Stimulated activated CD4-positive, alpha-beta T cell treated with anti-CD3 and anti-CD28 coated beads, Interleukin-2, amount 100 ng/mL, for 48 hours (primary cell): ENCODE measurements at regions not wholly inside any gene's neighbourhood (a gene's known extent, or its start where the extent isn't known, plus 50 kb on each side); places are given as distances from the start of the nearest gene placed in this dataset.

ENCODE experiments used
- DNase-seq, 2 donors: peaks; one replicate each; pipeline ENCODE4 v3.0.0-alpha.2; 2020

GRCh38 chr2:146239392-146240135 is 1605.3 kb upstream of the ACVR2A start:
- no peak for DNase-seq

- DNase-seq = no peak
Measured at GRCh38 chr2:146238254-146238966, 1606.4 kb upstream of the ACVR2A start.

- DNase-seq = no peak
Measured at GRCh38 chr2:146235158-146235557, 1609.7 kb upstream of the ACVR2A start.

- DNase-seq = no peak
Measured at GRCh38 chr2:146229508-146230155, 1615.2 kb upstream of the ACVR2A start.

- no peak for DNase-seq
Measured at GRCh38 chr2:146228466-146229058, 1616.3 kb upstream of the ACVR2A start.

- DNase-seq = no peak
Measured at GRCh38 chr2:146228020-146228393, 1616.8 kb upstream of the ACVR2A start.

GRCh38 chr2:146227152-146228019 is 1617.4 kb upstream of the ACVR2A start:
- no peak for DNase-seq

- no peak for DNase-seq
Measured at GRCh38 chr2:146226077-146226476, 1618.8 kb upstream of the ACVR2A start.

- DNase-seq = no peak
Measured at GRCh38 chr2:146221826-146222225, 1623.0 kb upstream of the ACVR2A start.

- DNase-seq = no peak
Measured at GRCh38 chr2:146220957-146221356, 1623.9 kb upstream of the ACVR2A start.

GRCh38 chr2:146214394-146214929 is 1630.4 kb upstream of the ACVR2A start:
- DNase-seq = no peak

- DNase-seq = no peak
Measured at GRCh38 chr2:146213674-146214073, 1631.2 kb upstream of the ACVR2A start.

- no peak for DNase-seq
Measured at GRCh38 chr2:146212602-146213001, 1632.2 kb upstream of the ACVR2A start.

- DNase-seq = no peak
Measured at GRCh38 chr2:146209842-146210275, 1635.0 kb upstream of the ACVR2A start.

- DNase-seq = no peak
Measured at GRCh38 chr2:146207901-146208300, 1636.9 kb upstream of the ACVR2A start.

- no peak for DNase-seq
Measured at GRCh38 chr2:146207417-146207816, 1637.4 kb upstream of the ACVR2A start.

- no peak for DNase-seq
Measured at GRCh38 chr2:146203064-146203624, 1641.7 kb upstream of the ACVR2A start.

- no peak for DNase-seq
Measured at GRCh38 chr2:146193619-146194018, 1651.2 kb upstream of the ACVR2A start.

GRCh38 chr2:146189541-146189940 is 1655.3 kb upstream of the ACVR2A start:
- no peak for DNase-seq

- DNase-seq = no peak
Measured at GRCh38 chr2:146173934-146174333, 1654.0 kb upstream of the ZEB2 start.

- DNase-seq = no peak
Measured at GRCh38 chr2:146161256-146161882, 1641.5 kb upstream of the ZEB2 start.
